ENCODE measurements at regions not wholly inside any gene's neighbourhood (a gene's known extent, or its start where the extent isn't known, plus 50 kb on each side); places are given as distances from the start of the nearest gene placed in this dataset.
"Not testable (repeated sequence)": the region's sequence is repeated elsewhere in the genome, so short reads cannot be mapped to it uniquely, and the experiment has no call there.

- no peak for DNase-seq
Measured at GRCh38 chr18:30510882-30511281, 531.7 kb downstream of the DSC3 start.

GRCh38 chr18:30501594-30501993 lies 540.9 kb downstream of the DSC3 start:
- no peak for DNase-seq

DNA sequence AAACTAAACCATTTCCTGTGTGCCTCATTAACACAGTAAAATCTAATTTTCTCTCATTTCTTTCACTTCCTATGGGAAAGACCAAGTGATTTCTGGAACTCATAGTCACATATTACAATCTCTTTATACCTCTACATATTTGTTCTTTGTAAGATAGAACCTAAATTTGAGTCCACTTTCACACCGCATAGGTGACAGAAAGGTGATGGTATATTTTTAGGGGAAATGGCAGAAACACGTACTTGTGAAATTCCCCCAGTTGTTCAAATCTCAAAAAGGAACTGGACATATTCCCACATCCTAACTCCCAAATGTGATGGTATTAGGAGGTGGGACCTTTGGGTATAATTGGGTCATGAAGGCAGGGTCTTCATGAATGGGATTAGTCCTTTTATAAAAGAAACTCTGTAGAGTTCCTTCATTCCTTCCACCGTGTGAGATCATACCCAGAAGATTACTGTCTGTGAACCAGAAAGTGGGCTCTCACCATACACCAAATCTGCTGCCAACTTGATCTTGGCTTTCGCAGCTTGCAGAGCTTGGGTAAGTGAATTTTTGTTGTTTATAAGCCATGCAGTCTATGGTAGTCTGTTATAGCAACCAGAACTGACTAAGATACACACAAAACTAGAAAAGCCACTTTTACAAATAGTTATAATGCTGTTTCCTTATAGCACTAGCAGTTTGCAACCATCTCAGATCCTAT lies 542.1 kb downstream of the DSC3 start:
- DNase-seq = no peak

GRCh38 chr18:30499721-30500120 lies 542.8 kb downstream of the DSC3 start:
- no peak for DNase-seq

- no peak for DNase-seq
Measured at GRCh38 chr18:30492552-30493129, 549.9 kb downstream of the DSC3 start.

DNA sequence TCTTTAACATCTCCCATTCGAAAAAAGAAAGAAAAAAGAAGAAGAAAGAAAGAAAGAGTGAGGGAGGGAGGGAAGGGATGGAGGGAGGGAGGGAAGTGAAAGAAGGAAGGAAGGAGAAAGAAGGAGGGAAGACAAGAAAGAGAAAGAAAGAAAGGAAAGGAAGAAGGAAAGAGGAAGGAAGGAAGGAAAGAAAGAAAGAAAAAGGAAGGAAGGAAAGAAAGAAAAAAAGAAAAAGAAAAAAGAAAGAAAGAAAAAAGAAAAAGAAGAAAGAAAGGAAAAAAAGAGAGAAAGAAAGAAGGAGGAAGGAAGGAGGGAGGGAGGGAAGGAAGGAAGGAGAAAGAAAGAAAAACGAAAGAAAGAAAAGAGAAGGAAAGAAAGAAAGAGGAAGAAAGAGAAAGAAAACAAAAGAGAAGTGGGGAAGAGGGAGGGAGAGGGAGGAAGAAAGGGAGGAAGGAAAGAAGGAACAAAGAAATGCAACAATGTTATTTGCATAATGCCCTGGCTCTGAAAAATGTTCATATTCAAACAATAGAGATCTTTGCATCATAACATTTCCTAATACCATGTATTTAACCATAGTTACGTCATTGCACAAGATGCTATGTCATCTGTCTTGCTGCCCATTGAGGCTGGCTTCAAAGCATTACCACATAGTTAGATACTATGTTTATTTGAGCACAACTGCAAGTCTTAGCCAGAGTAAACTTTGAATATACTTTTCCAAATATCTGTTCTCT lies 550.6 kb downstream of the DSC3 start:
- no peak for DNase-seq

DNA sequence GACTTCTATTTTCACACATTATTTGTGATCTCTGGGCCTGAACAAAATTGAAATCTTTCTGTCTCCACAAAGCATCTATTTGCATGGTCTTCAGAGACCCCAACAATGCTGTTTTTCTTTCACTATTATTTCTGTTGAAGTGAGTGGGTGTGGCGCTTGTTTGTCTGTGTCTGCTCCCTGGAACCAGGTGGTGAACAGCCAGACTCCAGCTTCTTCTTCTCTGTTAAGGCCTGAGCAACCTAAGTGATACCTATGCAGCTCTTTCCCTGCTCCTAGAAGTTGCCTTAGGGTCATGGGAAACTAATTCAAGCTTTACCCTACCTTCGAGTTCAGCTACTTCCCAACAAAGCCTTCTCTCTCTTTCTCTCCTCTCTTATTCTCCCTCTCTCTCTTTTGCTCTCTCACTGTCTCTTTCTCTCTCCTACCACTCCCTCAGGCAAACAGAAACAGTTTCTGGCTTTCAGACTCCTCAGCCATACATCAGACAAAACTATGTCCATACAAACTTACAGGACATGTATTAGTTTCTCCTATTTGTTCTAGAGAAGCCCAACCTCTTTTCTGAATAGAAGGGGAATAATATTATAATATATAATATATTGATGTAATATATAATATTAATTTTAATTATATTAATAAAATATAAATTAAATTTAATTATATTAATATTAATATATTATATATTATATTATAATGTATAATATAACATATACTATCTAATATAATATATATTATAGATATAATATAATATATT lies 552.5 kb downstream of the DSC3 start:
- no peak for DNase-seq

- no peak for DNase-seq
Measured at GRCh38 chr18:30487962-30488361, 554.6 kb downstream of the DSC3 start.

GRCh38 chr18:30486856-30487255 lies 555.7 kb downstream of the DSC3 start:
- DNase-seq = no peak

- no peak for DNase-seq
Measured at GRCh38 chr18:30485078-30485477, 557.5 kb downstream of the DSC3 start.

- no peak for DNase-seq
Measured at GRCh38 chr18:30481871-30482270, 560.7 kb downstream of the DSC3 start.

DNA sequence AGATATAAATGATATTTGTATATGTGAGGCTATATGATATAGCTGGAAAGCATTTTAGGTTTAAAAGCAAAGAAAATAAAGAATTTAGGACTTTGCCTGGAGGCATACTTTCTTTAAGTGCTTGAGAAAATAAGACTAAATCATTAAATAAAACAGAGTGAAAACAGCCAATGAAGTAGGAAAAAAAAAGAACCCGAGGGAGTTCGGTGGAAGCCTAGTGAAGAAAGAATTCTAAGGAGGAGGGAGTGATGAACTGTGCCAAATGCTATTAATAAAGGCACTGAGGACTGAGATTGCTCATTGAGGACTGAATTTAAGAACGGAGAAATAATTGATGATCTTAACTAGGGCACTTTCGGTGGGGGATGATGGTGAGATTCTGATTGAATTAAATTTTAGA lies 573.5 kb downstream of the DSC3 start:
- DNase-seq = no peak

- DNase-seq = no peak
Measured at GRCh38 chr18:30465096-30465495, 577.4 kb downstream of the DSC3 start.

- DNase-seq = no peak
Measured at GRCh38 chr18:30457156-30457555, 585.4 kb downstream of the DSC3 start.

GRCh38 chr18:30455741-30456140 lies 586.8 kb downstream of the DSC3 start:
- no peak for DNase-seq

DNA sequence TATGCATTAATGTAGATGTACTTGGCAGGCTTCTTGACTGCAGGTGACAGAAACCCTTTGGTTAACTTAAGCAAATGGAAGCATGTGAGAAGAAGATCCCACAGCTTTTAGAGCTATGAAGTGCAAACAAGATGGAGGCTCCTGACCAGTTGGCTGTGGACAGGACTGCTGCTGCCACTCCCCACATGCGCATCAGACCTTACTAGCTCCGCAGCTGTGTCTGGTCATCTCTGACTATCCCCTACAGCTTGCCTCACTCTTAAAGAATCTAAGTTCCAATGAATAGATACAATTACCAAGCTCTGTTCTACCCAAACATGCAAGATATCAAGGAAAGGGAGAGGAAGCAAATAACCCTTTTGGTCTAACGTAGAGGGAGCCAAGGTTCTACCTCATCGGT lies 587.6 kb downstream of the DSC3 start:
- DNase-seq = no peak

- DNase-seq = no peak
Measured at GRCh38 chr18:30451981-30452380, 590.6 kb downstream of the DSC3 start.

- no peak for DNase-seq
Measured at GRCh38 chr18:30450927-30451326, 591.6 kb downstream of the DSC3 start.

- no peak for DNase-seq
Measured at GRCh38 chr18:30446605-30447004, 595.9 kb downstream of the DSC3 start.

DNA sequence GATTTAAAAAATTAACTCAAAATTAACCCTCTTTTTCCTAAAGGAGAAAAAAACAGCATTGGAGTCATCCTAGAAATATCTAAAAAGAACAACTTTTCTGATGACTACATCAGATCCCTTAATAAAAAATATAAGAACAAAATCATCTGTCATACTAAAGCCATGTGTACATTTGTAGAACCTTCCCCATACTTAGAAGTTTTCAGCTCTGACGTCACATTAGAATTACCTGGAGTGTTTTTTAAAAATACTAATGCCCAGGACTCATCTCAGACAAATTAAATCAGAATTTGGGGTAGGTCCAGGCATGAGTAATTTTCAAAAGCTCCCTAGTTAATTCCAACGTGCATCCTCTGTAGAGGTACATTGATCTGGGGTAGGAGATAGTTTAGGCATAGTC lies 598.0 kb downstream of the DSC3 start:
- no peak for DNase-seq

- DNase-seq = no peak
Measured at GRCh38 chr18:30440351-30440750, 602.2 kb downstream of the DSC3 start.

GRCh38 chr18:30439174-30439573 lies 603.4 kb downstream of the DSC3 start:
- DNase-seq = no peak

- DNase-seq = no peak
Measured at GRCh38 chr18:30432349-30432748, 610.2 kb downstream of the DSC3 start.

DNA sequence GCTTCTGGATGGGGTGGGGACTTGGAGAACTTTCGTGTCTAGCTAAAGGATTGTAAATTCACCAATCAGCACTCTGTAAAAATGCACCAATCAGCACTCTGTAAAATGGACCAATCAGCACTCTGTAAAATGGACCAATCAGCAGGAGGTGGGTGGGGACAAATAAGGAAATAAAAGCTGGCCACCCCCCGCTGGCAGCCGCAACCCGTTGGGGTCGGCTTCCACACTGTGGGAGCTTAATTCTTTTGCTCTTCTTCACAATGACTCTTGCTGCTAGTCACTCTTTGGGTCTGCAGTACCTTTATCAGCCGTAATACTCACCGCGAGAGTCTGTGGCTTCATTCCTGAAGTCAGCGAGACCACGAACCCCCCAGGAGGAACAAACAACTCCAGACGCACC lies 623.1 kb downstream of the DSC3 start:
- DNase-seq = not testable (repeated sequence)
